ENCODE measurements at regions not wholly inside any gene's neighbourhood (a gene's known extent, or its start where the extent isn't known, plus 50 kb on each side); places are given as distances from the start of the nearest gene placed in this dataset.

- DNase-seq (ENCODE audit: low spot score), result no peak
Observed at GRCh38 chr2:142236181-142236580, 105.4 kb upstream of the LRP1B start.

- DNase-seq (ENCODE audit: low spot score), result no peak
Observed at GRCh38 chr2:142234741-142235140, 103.9 kb upstream of the LRP1B start.

- DNase-seq (ENCODE audit: low spot score), result no peak
Observed at GRCh38 chr2:142223309-142223708, 92.5 kb upstream of the LRP1B start.

- DNase-seq (ENCODE audit: low spot score), result no peak
Observed at GRCh38 chr2:142222715-142223114, 91.9 kb upstream of the LRP1B start.

DNA sequence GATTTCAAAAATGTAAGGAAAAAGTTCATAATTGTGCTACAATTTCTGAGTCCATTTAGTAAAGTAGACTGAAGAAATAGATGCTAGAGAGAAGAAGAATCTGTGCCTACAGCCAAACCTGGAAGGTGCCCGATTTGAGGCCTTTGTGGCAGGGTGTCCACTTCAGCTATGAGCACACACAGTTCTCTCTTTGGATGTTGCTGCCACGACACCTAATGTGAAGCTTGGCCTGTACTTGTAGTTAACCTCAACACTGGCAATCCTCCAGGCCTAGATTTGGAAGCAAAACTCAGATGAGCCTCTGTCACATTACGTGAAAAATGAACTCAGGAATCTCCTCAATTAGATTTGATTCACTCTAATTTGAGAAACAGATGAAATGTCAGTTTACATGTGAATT is 90.1 kb upstream of the LRP1B start:
- no peak for DNase-seq (ENCODE audit: low spot score)

DNA sequence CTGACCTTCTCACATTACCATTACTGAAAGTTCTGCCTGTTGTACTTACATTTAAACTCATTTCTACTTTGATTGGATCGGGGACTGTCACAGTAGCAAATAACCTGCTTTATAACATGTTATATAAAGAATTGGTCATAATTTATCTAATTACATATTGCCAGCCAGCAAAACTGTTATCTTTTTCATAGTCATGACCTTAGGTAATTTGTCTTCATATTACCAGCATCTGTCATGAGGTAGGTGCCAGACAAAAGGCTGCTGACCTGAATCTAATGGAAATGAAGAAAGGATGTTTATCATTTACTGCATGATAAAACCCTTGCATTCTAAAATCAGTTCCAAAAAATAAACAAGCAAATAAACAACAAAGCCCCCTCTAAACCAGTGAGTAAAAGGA is 89.4 kb upstream of the LRP1B start:
- DNase-seq (ENCODE audit: low spot score), result no peak

- DNase-seq (ENCODE audit: low spot score), result no peak
Observed at GRCh38 chr2:142218471-142218870, 87.7 kb upstream of the LRP1B start.

- no peak for DNase-seq (ENCODE audit: low spot score)
Observed at GRCh38 chr2:142217804-142218203, 87.0 kb upstream of the LRP1B start.

GRCh38 chr2:142200062-142200461 is 69.2 kb upstream of the LRP1B start:
- DNase-seq (ENCODE audit: low spot score), result no peak

- DNase-seq (ENCODE audit: low spot score), result no peak
Observed at GRCh38 chr2:142199073-142199472, 68.3 kb upstream of the LRP1B start.

DNA sequence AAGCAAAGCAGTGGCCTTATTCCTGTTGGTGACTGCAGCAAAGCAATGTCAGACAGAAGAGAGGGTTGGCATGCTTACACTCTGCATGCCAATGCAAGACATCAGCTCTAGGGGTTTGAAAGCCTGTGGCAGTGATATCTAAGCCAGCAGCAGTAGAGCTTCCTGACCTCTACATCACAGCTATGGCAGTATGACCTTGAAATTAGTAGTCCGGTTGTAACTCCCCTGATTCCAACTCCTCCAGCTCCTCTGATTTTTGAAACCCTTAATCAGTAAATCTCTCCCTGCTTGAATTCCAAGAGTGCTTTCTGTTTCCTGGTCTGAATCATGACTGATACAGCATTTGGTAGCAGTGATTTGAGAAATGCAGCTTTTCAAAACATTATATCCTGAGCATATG is 60.0 kb upstream of the LRP1B start:
- DNase-seq (ENCODE audit: low spot score), result no peak

DNA sequence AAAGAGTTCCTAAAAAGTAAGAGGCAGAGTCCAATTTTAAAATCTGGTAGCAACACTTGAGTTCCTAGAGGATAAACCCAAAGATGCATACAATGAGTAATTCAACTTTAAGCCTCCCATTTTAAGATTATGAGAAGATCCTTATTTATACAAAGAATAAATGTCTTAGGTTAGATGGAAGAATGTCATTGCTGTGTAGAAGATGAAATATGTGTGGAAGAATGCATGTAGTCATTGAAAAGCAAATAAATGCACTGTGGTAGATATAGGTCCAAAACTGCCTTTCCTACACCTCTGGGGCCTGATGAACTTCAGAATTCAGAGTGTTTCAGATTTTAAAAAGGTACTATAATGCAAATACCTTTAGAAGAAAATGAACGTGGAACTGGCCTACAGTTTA is 58.7 kb upstream of the LRP1B start:
- no peak for DNase-seq (ENCODE audit: low spot score)

DNA sequence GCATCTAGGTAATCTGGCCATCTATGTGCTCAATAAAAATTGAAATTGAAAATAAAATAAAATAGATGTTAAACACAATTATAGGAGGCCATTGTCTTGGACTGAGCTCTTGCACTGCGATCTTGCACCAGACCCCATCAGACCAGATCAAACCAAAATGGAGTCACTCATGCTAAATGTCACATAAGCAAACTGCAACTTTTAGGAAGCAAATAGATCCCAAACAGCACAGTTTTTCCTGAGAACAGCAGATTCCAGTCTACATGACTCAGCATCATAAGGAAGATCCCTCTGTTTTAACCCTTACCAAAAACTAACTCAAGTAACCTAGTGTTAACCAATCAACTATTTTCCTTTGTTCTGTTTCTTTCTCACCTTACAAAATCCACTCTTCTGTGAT is 57.7 kb upstream of the LRP1B start:
- no peak for DNase-seq (ENCODE audit: low spot score)

GRCh38 chr2:142180820-142181533 is 50.2 kb upstream of the LRP1B start:
- peak; percentile 66 for DNase-seq (ENCODE audit: low spot score)
